GM19240 (cell line): ENCODE measurements at regions not wholly inside any gene's neighbourhood (a gene's known extent, or its start where the extent isn't known, plus 50 kb on each side); places are given as distances from the start of the nearest gene placed in this dataset.
"Not testable (repeated sequence)": the region's sequence is repeated elsewhere in the genome, so short reads cannot be mapped to it uniquely, and the experiment has no call there.

ENCODE experiments used
- DNase-seq: peaks from one replicate; pipeline ENCODE4 v3.0.0; 2011; ENCODE audit warnings: low spot score; ENCODE audit not compliant: insufficient read length

GRCh38 chr7:109616551-109617069, 1046.9 kb downstream of the DNAJB9 start:
- DNase-seq = no peak

DNA sequence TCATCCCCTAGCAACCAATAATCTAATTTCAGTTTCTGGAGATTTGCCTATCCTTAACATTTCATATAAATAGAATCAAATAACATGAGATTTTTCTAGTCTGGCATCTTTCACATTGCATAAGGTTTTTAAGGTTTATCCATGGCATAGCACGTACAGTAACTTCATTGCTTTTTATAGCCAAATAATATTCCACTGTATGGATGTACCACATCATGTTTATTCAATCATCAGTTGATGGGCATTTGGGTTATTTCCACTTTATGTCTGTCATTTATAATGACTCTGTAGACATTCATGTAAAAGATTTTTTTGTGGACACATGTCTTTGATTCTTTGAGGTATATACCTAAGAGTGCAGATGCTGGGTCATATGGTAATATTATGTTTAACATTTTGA, 1052.6 kb downstream of the DNAJB9 start:
- DNase-seq = no peak

- not testable (repeated sequence) for DNase-seq
Measured at GRCh38 chr7:109632890-109633289, 1063.2 kb downstream of the DNAJB9 start.

DNA sequence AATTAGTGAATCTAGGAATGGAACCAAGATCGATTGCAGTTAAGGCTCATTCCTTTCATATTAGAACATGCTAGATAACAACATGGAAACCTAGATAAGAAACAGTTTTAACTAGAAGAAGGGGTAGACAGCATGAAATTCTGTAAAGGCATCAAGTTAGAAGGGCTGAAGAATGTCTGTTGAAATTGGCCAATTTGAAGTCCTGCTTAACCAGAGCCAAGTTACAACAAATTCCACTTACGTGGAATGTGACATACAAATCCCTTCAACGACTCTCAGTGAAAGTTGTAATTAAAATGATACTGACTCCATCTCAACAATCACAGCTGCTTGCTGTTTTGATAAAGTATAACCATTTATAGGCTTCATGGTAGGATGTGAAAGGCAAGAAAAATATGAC, 1065.7 kb downstream of the DNAJB9 start:
- DNase-seq = no peak

DNA sequence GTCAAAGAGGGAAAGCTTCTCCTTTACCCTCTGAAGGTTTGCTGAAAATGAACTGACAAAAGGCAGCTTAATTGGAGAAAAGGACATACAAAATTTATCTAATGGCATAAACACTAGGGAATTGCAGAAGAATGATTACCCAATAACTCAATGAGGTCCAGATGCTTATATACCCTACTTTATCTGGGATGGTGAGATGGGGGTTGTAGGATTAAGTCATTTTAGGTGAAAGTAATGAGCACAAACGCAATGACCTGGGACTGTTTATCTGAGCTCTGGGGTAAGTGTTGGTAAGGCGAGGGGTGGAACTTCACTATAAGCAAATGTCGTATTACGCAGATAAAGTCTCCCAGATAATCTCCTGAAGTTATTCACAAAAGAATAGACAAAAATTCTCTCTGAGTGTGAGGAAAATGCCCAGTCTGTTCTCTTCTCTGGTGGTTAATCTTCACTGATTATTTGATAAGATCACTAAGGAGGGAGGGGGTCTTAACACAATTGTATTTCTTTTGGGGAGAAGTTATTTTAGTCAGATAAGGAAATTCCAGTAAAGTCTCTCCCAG, 1067.8 kb downstream of the DNAJB9 start:
- DNase-seq = no peak

DNA sequence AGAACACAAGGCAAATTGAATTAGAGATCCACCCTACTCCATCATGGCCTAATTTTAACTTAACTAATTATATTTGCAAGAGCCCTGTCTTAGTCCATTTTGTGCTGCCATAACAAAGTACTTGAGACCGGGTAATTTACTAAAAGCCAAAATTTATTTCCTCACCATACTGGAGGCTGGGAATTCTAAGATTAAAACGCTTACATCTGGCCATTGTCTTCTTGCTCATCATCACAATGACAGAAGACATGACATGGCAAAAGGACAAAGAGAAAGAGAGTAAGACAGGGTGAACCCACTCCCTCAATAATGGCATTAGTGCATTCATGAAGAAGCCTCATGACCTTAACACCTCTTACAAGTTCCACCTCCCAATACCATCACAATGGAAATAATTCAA, 1068.6 kb downstream of the DNAJB9 start:
- DNase-seq = no peak

GRCh38 chr7:109639561-109639960, 1069.9 kb downstream of the DNAJB9 start:
- DNase-seq = no peak

GRCh38 chr7:109641445-109641844, 1071.8 kb downstream of the DNAJB9 start:
- no peak for DNase-seq

DNA sequence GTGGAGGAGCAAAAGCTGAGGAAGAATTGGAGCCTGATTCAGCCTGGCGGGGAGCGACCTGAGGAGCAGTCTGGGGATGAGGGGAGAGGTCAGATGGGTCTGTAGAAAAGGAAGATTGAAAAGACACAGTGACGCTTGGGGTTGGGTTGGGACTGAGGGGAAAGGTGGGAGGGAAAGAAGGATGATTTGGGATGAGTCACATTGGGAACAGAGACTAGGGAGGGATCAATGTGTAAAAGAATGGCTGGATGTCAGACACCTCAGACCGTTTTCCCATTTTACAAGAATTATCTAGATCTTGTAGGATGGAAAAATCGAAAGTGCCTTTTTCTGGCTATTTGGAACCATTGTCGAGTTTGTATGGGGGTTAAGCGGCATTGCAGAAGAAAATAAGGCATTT, 1076.5 kb downstream of the DNAJB9 start:
- DNase-seq = no peak

DNA sequence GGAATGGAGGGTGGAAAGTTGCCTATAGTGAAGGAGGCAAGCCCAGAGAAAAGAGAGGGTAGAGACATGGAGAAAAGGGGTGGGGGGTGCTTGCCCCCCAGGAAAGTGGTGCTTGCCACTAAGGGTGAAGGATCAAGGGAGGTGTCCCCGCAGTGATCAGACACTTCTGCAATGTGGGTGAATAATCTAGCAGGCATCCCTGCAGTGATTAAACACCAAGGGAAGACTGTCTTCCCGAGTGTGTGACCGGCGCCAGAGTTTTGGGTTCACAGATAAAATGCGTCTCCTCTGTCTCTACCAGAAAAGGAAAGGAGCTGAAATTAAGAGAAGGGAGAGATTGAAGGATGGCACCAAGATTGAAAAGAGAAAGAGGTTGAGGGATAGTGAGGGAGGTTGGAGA, 1076.9 kb downstream of the DNAJB9 start:
- DNase-seq = not testable (repeated sequence)

GRCh38 chr7:109647263-109647662, 1077.6 kb downstream of the DNAJB9 start:
- not testable (repeated sequence) for DNase-seq

DNA sequence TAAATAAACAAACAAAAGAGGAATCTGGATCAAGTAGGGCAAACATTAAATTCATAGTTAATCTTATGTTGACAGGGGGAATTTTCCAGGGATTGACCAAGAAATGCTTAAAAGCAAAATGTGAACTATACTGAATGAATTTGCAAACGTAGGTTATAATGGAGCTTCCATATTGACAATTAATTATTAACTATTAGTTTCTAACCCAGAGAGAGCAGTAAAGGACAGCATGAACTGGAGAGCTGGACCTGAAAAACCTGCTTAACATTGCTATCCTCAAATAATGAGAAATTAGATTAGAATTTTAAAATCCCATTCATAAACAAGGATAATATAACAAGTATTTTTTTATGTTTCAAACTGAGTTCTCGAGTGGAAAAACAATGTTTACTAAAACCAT, 1089.6 kb downstream of the DNAJB9 start:
- no peak for DNase-seq

DNA sequence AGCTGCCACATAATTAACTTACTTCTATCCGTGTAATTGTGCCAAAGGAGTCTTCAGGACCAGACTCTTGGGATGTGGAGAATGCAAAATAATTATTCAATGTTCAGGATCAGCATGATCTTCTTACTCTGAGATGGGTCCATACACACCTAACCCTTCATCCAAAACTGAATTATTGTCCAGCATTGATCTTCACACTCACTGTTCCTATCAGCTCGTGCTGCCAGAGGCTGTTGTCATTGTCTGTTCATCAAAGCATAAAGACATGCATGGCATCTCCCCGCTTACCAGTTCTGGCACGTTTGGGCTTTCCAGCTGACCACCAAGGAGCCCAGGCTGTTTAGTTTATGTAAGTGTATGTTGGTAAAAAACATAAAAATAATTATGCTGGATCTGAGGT, 1090.7 kb downstream of the DNAJB9 start:
- no peak for DNase-seq

- no peak for DNase-seq
Measured at GRCh38 chr7:109663806-109664205, 1094.1 kb downstream of the DNAJB9 start.

- not testable (repeated sequence) for DNase-seq
Measured at GRCh38 chr7:109687269-109687668, 1117.6 kb downstream of the DNAJB9 start.

DNA sequence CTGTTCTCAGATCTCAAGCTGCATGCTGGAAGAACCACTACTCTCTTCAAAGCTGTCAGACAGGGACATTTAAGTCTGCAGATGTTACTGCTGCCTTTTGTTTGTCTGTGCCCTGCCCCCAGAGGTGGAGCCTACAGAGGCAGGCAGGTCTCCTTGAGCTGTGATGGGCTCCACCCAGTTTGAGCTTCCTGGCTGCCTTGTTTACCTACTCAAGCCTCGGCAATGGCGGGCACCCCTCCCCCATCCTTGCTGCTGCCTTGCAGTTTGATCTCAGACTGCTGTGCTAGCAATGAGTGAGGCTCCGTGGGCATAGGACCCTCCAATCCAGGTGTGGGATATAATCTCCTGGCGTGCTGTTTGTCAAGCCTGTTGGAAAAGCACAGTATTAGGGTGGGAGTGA, 1122.9 kb downstream of the DNAJB9 start:
- DNase-seq = not testable (repeated sequence)

DNA sequence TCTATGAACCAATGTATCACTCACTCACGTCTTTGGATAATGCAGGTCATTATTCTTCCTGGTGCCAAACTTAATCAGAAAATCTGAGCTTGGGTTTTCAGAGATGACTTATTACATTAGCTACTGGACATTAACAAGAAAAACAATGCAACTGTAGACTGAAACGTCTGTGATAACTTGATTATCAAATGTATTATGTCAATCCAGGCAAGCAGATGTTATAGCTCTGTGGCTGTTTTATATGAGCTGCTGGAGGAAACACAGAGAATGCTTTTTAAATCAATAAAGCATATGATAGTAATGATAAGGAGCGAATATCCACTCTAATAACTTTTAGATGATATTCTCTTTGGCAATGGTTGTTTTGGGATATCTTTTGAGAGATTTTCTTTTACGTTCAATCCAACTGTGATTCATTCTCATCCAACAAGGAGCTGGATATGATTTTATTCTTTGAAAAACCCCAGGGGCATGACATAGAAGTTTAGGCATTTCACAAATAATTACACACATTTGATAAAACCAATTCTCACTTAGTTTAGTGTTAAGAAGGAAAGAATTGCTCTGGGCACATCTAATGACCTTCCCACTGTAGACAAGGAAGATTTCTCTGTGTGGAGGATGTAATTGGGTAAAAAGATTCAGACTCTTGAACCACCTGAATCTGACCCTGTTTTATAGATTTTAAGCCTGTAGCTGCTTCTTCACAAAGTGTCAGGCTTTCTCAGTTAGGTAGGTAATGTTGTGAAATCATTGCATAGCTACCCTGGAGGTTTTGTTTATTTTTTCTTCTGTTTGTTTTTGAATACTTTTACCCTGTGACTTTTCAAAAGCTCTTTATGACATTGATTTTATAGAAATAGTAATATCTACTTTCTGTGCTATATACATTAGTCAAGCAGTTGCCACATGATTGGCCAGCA, 1124.7 kb downstream of the DNAJB9 start:
- no peak for DNase-seq

GRCh38 chr7:109695419-109695818, 1125.7 kb downstream of the DNAJB9 start:
- DNase-seq = no peak

- DNase-seq = no peak
Measured at GRCh38 chr7:109696723-109697122, 1127.0 kb downstream of the DNAJB9 start.

DNA sequence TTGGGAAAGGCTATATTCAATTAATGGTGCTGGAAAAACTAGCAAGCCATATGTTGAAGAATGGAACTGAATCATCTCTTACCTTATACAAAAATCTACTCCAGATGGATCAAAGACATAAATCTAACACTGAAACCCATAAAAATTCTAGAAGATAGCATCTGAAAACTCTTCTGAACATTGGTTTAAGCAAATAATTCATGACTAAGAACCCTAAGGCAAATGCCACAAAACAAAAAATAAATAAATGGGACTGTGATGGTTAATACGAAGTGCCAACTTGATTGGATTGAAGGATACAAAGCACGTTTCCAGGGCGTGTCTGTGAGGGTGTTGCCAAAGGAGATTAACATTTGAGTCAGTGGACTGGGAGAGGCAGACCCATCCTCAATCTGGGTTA, 1130.0 kb downstream of the DNAJB9 start:
- no peak for DNase-seq

DNA sequence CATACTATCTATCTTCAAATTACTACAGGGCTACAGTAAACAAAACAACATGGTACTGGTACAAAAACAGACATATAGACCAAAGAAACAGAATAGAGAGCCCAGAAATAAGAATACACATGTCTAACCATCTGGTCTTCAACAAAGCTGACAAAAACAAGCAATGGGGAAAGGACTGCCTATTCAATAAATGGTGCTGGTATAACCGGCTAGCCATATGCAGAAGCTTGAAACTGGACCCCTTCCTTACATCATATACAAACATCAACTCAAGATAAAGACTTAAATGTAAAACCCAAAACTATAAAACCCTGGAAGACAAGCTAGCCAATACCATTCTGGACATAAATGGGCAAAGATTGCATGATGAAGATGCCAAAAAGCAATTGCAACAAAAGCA, 1143.7 kb downstream of the DNAJB9 start:
- DNase-seq = no peak

DNA sequence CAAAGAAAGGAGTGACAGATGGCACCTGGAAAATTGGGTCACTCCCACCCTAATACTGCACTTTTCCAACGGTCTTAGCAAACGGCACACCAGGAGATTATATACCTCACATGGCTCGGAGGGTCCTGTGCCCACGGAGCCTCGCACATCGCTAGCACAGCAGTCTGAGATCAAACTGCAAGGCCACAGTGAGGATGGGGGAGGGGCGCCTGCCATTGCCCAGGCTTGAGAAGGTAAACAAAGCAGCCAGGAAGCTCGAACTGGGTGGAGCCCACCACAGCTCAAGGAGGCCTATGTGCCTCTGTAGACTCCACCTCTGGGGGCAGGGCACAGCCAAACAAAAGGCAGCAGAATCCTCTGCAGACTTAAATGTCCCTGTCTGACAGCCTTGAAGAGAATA, 1149.7 kb downstream of the DNAJB9 start:
- DNase-seq = not testable (repeated sequence)

DNA sequence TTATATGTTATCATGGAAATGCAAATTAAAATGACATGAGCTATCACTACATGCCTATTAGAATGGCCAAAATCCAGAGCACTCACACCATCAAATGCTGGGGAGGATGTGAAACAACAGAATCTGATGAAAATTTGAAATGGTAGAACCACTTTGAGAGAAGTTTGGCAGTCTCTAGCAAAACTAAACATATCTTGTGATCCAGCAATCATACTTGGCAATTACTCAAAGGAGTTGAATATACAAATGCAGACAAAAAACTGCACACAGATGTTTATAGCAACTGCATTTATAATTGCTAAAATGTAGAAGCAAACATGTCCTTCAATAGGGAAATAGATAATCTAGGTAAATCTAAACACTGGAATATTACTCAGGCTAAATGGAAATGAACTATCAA, 1164.9 kb downstream of the DNAJB9 start:
- no peak for DNase-seq
